GM12873 (cell line): ENCODE measurements at regions not wholly inside any gene's neighbourhood (a gene's known extent, or its start where the extent isn't known, plus 50 kb on each side); places are given as distances from the start of the nearest gene placed in this dataset.

Experiments
- CTCF ChIP-seq: IDR thresholded peaks from 2 replicates; pipeline ENCODE4 v1.5.1; 2012; ENCODE audit warnings: low read depth, mild to moderate bottlenecking, moderate library complexity, low read length, control low read depth; ENCODE audit not compliant: insufficient read depth; ENCODE audit errors: missing control alignments

GRCh38 chr5:40410231-40410861, 269.4 kb upstream of the PTGER4 start:
- TF ChIP-seq CTCF, result no peak

GRCh38 chr5:40409601-40410000, 270.1 kb upstream of the PTGER4 start:
- TF ChIP-seq CTCF, result no peak

GRCh38 chr5:40406741-40407211, 272.9 kb upstream of the PTGER4 start:
- no peak for TF ChIP-seq CTCF

GRCh38 chr5:40405996-40406740, 273.5 kb upstream of the PTGER4 start:
- TF ChIP-seq CTCF, result no peak

- no peak for TF ChIP-seq CTCF
Measured at GRCh38 chr5:40405230-40405629, 274.5 kb upstream of the PTGER4 start.

GRCh38 chr5:40404613-40405012, 275.1 kb upstream of the PTGER4 start:
- no peak for TF ChIP-seq CTCF

- TF ChIP-seq CTCF, result no peak
Measured at GRCh38 chr5:40402007-40402364, 277.7 kb upstream of the PTGER4 start.
